Neuronal stem cell (in vitro differentiated cells): ENCODE measurements at regions not wholly inside any gene's neighbourhood (a gene's known extent, or its start where the extent isn't known, plus 50 kb on each side); places are given as distances from the start of the nearest gene placed in this dataset. TPM values are rescaled to one million over a fixed set of nuclear protein-coding genes. Genes with fewer than 3 reads are reported as not detected.

Source experiments
- DNase-seq: peaks from one replicate; pipeline ENCODE4 v3.0.0-alpha.2; 2013; ENCODE audit warnings: low spot score
- H2AFZ ChIP-seq: one replicate; pipeline ENCODE4 v1.6.1; 2013; ENCODE audit warnings: mild to moderate bottlenecking, low read length, inconsistent platforms
- H2AK5ac ChIP-seq: 2 replicates; pipeline ENCODE4 v1.6.1; 2013; ENCODE audit warnings: low read depth, mild to moderate bottlenecking, inconsistent platforms, low read length, moderate library complexity, mixed read lengths
- H2BK120ac ChIP-seq: 2 replicates; pipeline ENCODE4 v1.6.1; 2013; ENCODE audit warnings: low read depth, mild to moderate bottlenecking, inconsistent platforms, low read length, moderate library complexity, mixed read lengths
- H2BK12ac ChIP-seq: one replicate; pipeline ENCODE4 v1.6.1; 2013; ENCODE audit warnings: low read length, inconsistent platforms
- H2BK15ac ChIP-seq: 2 replicates; pipeline ENCODE4 v1.6.1; 2013; ENCODE audit warnings: mild to moderate bottlenecking, low read length, inconsistent platforms, mixed read lengths
- H2BK5ac ChIP-seq: one replicate; pipeline ENCODE4 v1.6.1; 2013; ENCODE audit warnings: inconsistent platforms, mild to moderate bottlenecking, low read length, moderate library complexity
- H3K14ac ChIP-seq: one replicate; pipeline ENCODE4 v1.6.1; 2013; ENCODE audit warnings: low read length, inconsistent platforms
- H3K18ac ChIP-seq: 2 replicates; pipeline ENCODE4 v1.6.1; 2013; ENCODE audit warnings: low read length, inconsistent platforms
- H3K23ac ChIP-seq: 2 replicates; pipeline ENCODE4 v1.6.1; 2013; ENCODE audit warnings: low read depth, mild to moderate bottlenecking, mixed read lengths, low read length, inconsistent platforms; ENCODE audit not compliant: poor library complexity
- H3K27ac ChIP-seq: replicated peaks from 3 replicates; pipeline ENCODE4 v1.5.1; 2013; ENCODE audit warnings: low read length, inconsistent platforms
- H3K27me3 ChIP-seq, 3 experiments: 2 replicates each; pipeline ENCODE4 v1.6.1; 2013; ENCODE audit warnings: low read length in 3 of 3, mild to moderate bottlenecking in 2 of 3, inconsistent platforms in 1 of 3, low read depth in 1 of 3, mixed read lengths in 1 of 3, moderate library complexity in 1 of 3; ENCODE audit not compliant: control insufficient read depth in 3 of 3, insufficient read depth in 3 of 3
- H3K36me3 ChIP-seq, 2 donors: replicated peaks in 1 of 2; 2 replicates each; pipeline ENCODE4 v1.6.1; 2013; ENCODE audit warnings: low read length in 2 of 2; ENCODE audit not compliant: control insufficient read depth in 2 of 2, insufficient read depth in 2 of 2
- H3K4ac ChIP-seq: 2 replicates; pipeline ENCODE4 v1.6.1; 2013; ENCODE audit warnings: inconsistent platforms, mild to moderate bottlenecking, low read length, moderate library complexity
- H3K4me1 ChIP-seq, 2 donors: 1 replicate in 1 of 2; 2 replicates in 1 of 2; pipeline ENCODE4 v1.6.1; 2013; ENCODE audit warnings: low read length in 2 of 2, low read depth in 1 of 2; ENCODE audit not compliant: control insufficient read depth in 2 of 2, insufficient read depth in 1 of 2
- H3K4me2 ChIP-seq: one replicate; pipeline ENCODE4 v1.6.1; 2013; ENCODE audit warnings: mild to moderate bottlenecking, low read length, inconsistent platforms; ENCODE audit not compliant: insufficient read depth, poor library complexity, severe bottlenecking
- H3K4me3 ChIP-seq, 2 donors: 2 replicates each; pipeline ENCODE4 v1.5.1; 2013; ENCODE audit warnings: low read length in 2 of 2, mild to moderate bottlenecking in 2 of 2, inconsistent platforms in 1 of 2, moderate library complexity in 1 of 2
- H3K79me1 ChIP-seq: one replicate; pipeline ENCODE4 v1.6.1; 2013; ENCODE audit warnings: low read depth, mild to moderate bottlenecking, inconsistent platforms, low read length, moderate library complexity
- H3K9ac ChIP-seq: one replicate; pipeline ENCODE4 v1.6.1; 2013; ENCODE audit warnings: mild to moderate bottlenecking, low read depth, low read length, inconsistent platforms; ENCODE audit not compliant: poor library complexity
- H3K9me3 ChIP-seq, 2 donors: replicated peaks in 1 of 2; 2 replicates each; pipeline versions ENCODE3 to v1.6.1; 2013; ENCODE audit warnings: low read length in 2 of 2, mild to moderate bottlenecking in 2 of 2, inconsistent platforms in 1 of 2, low read depth in 1 of 2, mixed read lengths in 1 of 2, moderate library complexity in 1 of 2; ENCODE audit not compliant: control insufficient read depth in 2 of 2, insufficient read depth in 1 of 2
- H4K8ac ChIP-seq: one replicate; pipeline ENCODE4 v1.6.1; 2013; ENCODE audit warnings: low read depth, mild to moderate bottlenecking, inconsistent platforms, low read length, moderate library complexity
- H4K91ac ChIP-seq: one replicate; pipeline ENCODE4 v1.6.1; 2013; ENCODE audit warnings: low read length, low read depth, mild to moderate bottlenecking, inconsistent platforms; ENCODE audit not compliant: poor library complexity
- WGBS, 2 donors: extraction: QIAGEN DNeasy Blood & Tissue Kit; methylation state at CpG; one replicate each; pipeline ENCODE4 v1.1.7; 2013; ENCODE audit warnings: missing lambda C conversion rate in 2 of 2, mixed read lengths in 1 of 2; ENCODE audit not compliant: insufficient read length in 2 of 2, insufficient replicate concordance in 1 of 2; ENCODE audit errors: extremely low coverage in 2 of 2; 5-methylcytosine and 5-hydroxymethylcytosine counted together
- small RNA-seq: library from polyadenylated mRNA; stranded (forward); fragments of <200 nt; extraction: miRNeasy Mini kit (QIAGEN cat#:217004); gene quantifications from one replicate; pipeline ENCODE3, GENCODE V24; 2013; ENCODE audit not compliant: insufficient read depth

GRCh38 chr4:54794579-54794978, 136.8 kb downstream of the KIT start:
- H3K9ac ChIP-seq, result no peak overlapping the region
- H3K27me3 ChIP-seq, result no peaks in the 10 kb centered on the region
- H4K8ac ChIP-seq, result no peak overlapping the region
- no peak overlapping the region for H3K4me2 ChIP-seq
- H2BK5ac ChIP-seq, result no peak overlapping the region
- H3K27ac ChIP-seq, result no peak overlapping the region
- no peak overlapping the region for H2BK12ac ChIP-seq
- no peak overlapping the region for H2BK120ac ChIP-seq
- no peak overlapping the region for H3K14ac ChIP-seq
- no CpG with 5 or more reads among the region's 4 CpGs for WGBS, 2 donors
- H3K9me3 ChIP-seq, result no peaks in the 10 kb centered on the region
- H3K79me1 ChIP-seq, result no peaks in the 10 kb centered on the region
- H2AK5ac ChIP-seq, result no peak overlapping the region
- no peaks in the 10 kb centered on the region for H3K4me1 ChIP-seq
- no peak overlapping the region for H3K4me3 ChIP-seq
- no peak overlapping the region for H2BK15ac ChIP-seq
- no peak overlapping the region for H4K91ac ChIP-seq
- no peak for DNase-seq
- no peak overlapping the region for H3K4ac ChIP-seq
- H3K18ac ChIP-seq, result no peak overlapping the region
- no peaks in the 10 kb centered on the region for H3K36me3 ChIP-seq
- no peak overlapping the region for H3K23ac ChIP-seq
- no peak overlapping the region for H2AFZ ChIP-seq

- Histone ChIP-seq H4K8ac (no peak overlapping the region), H3K27ac (no peak overlapping the region), H4K91ac (no peak overlapping the region), H3K4me2 (no peak overlapping the region), H3K14ac (no peak overlapping the region), H3K9me3 (no peaks in the 10 kb centered on the region), H3K27me3 (no peaks in the 10 kb centered on the region), H3K79me1 (no peaks in the 10 kb centered on the region), H2BK120ac (no peak overlapping the region), H2AFZ (no peak overlapping the region), H3K9ac (no peak overlapping the region), H2AK5ac (no peak overlapping the region), H3K18ac (no peak overlapping the region), H3K36me3 (no peaks in the 10 kb centered on the region), H3K4ac (no peak overlapping the region), H2BK5ac (no peak overlapping the region), H3K4me1 (no peaks in the 10 kb centered on the region), H3K23ac (no peak overlapping the region), H2BK12ac (no peak overlapping the region), H3K4me3 (no peak overlapping the region), H2BK15ac (no peak overlapping the region)
- DNase-seq, result no peak
- WGBS, 2 donors, result no CpG with 5 or more reads among the region's 2 CpGs
These were observed 136.2 kb downstream of the KIT start for GRCh38 chr4:54793856-54794422.

Small RNA genes in the stretch of these regions (small RNA-seq; reads per million reads assigned to genes)
- gene RPL38P3, result not detected
